HG03175 (cell line): ENCODE measurements at regions not wholly inside any gene's neighbourhood (a gene's known extent, or its start where the extent isn't known, plus 50 kb on each side); places are given as distances from the start of the nearest gene placed in this dataset.
"Not testable (repeated sequence)": the region's sequence is repeated elsewhere in the genome, so short reads cannot be mapped to it uniquely, and the experiment has no call there.

ENCODE experiments used
- ATAC-seq: cut with Tn5 transposase; IDR thresholded peaks from one replicate; pipeline ENCODE4 v1.9.1; 2021; ENCODE audit warnings: mild to moderate bottlenecking, moderate library complexity; ENCODE audit not compliant: unreplicated experiment

DNA sequence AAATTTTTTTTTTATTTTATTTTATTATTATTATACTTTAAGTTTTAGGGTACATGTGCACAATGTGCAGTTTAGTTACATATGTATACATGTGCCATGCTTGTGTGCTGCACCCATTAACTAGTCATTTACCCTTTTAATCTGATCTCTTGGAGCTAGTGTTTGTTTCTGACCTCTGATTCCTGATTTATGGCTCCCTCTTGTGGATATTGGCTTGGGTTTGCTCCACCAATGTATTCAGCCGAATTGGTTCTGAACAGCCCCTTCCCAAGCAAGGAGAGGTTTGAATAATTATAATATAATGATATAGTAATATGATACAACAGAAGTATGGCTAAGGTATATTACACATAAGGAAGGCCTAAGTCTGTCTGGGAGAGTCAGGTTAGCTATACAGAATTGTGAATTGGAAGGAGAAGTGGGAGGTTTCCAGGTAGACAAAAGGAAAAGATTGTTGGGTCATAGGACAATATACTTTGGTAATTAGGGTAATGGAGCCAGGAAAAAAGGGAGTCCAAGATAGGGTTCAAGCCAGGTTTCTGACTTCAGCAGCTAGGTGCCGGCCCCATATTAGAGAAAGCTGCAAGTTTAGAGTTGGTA lies 53.1 kb upstream of the HMCN1 start:
- ATAC-seq, result peak; percentile 48

DNA sequence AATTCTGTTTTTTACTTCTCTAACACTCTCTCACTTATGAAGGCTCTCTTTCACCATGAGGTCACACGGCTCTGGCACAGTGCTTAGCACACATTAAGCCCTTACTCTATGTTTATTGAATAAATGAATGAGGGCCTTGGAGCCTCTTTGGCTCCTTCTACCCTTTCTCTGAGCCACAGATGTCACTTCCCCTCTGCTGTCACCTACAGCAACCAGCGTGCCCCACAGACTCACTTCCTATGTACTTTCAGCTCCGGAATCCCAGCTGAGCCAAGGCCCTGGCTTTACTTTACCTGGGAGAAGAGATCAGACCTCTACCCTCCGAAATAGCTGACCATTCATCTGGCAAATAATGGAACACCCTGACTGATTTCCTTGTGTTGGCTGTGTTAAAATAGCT lies 53.7 kb upstream of the HMCN1 start:
- ATAC-seq, result no peak

DNA sequence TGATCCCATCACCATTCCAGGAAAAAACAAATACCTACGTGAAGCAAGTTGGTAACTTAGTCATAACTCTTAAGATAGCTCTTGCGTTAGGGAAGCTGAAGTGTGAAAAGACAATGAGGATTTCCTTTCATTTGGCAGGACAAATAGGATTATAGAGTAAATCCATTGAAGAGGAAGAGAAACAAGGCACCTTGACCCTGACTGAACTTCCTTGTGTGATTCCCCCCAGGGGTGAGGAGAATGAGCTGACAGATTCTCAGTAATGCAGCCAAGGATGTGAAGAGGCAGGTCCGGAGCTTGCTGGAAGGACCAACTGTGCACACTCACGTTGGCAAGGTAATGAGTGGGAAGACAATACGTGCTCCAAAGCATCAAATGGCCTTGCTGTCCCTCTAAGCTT lies 55.0 kb upstream of the HMCN1 start:
- no peak for ATAC-seq

DNA sequence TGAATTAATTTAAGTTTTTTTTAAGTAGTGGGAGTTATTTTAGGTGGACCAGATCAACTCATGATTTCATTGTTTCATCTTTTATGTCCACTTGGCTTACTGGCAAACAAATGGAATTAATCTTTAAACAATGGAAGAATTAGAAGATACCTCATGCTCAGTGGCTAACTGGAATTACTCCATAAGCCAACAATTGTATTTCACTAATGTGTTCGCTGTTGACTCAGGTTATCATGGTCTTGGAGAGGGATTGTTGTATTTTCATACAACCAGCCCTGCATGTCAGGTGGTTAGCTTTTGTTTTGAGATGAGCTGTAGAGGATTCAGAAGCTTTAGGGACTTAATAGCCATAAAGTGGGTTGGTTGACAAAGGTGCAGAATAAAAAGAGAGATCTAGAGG lies 57.2 kb upstream of the HMCN1 start:
- no peak for ATAC-seq

DNA sequence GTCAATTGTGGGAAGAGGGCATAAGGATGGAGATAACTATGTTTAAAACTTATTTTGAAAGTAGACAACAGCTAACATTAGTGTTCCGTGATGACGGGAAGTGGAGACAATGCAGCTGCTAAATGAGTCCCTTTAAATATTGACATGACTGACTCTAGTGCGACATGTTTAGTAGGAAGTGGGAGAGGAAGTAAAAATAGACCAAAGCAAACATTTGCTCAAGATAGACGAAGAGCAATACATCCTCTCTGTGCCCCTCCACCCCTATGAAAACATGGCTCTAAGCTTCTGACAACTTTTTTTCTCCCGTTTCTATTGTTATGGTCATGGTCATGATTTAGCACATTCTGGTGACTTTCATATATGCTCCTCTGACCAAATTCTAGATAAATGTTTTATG lies 60.0 kb upstream of the HMCN1 start:
- no peak for ATAC-seq

DNA sequence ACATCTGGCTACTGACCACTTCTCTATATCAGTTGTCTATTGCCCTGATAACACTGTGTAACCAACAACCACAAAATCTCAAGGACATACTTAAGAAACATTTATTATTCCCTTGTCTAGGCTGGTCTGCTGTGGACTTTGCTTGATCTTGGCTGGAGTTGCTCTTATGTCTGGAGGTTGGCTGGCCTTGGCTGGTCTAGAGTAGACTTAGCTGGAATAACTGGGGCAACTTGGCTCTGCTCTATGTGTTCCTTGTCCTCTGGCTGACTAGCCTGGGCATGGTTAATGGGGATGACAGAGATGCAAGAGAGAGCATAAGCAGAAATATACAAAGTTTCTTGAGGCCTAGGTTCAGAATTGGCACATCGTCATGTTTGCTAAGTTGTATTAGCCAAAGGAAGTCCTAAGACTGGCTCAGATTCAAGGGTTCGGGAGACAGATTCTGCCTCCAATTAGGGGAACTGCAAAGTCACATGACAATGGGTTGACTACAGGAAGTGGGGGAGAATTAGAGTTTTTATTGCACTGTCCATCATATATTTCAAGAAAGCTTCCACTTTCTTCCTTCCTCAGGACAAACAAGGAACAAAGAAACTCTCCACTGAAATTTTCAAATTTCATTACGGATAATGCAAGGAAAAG lies 61.4 kb upstream of the HMCN1 start:
- ATAC-seq, result no peak

DNA sequence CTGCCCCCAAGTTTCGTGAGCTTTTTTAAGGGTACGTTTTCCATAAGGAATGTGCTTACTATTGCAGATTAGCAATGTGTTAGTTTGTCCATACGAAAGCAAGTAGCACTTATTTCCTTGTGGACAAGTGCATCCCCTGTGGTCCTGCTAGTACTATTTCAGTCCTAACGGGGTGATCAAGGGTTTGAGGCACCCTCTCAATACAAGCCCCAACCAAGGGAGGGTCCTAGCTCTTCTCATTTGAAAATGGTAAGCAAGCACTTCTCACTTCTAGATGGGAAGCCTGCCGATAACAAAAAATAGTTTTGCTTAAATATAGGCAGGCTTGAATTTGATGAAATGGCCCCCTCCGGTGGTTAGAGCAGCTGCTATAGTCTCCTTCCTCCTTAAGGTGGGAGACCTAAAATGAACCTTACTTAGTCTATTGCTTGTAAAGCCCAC lies 64.0 kb upstream of the HMCN1 start:
- ATAC-seq, result no peak

DNA sequence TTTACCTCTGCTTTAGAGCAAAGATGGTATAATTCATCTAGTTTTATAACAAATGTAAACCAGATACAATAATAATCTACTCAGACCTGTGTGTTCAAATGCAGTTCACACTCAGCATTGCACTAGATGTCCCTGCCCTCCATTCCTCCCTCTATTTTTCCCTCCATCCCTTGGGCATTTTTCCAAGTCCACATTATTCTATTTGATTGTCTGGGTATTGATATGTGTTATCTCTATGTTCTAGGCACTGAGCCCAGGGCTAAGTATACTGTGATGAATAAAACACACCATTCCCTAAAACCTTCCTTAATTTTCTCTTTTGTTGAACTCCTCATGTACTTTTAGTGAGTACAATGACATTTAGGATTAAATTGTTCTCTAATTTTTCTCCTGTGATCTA lies 66.2 kb upstream of the HMCN1 start:
- ATAC-seq, result no peak

DNA sequence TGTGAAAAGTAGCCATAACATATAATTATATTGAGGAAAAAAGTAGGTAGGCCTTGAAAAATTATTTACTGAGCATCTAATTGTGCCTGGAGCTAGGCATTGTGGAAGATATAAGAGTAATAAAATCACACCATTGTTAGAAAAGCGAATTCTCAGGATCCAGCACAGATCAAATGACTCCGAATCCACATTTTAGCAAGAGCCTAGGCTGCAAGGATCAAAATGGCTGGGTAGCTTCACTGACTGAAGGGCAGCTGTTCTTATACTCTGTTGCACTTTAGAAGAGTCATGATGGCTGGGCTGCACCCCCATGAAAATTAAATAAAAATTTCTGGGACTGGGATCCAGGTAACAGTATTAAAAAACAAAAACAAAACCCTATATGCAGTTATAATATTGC lies 67.6 kb upstream of the HMCN1 start:
- ATAC-seq, result no peak

DNA sequence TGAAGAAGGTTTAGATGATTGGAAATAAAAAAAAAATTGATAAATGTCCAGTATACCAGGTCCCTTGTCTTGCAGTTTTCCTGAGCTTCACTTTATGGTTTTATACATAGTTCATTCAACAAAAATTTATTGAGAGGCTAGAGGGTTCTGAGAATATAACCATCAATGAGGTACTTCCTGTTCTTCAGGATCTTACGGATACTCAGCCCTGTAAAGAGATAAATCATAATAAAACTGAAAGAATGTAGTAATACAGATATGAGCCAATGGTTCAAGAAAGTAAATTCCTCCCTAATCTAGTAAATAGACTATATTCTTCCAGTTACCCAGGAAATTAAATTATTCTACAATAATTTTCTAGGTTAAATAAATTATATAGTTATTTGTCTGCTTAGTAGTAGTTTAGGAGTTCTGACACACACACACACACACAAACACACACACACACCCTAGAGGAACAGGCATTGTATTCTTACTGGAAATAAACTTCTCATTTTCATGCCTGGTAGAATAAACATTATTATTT lies 70.4 kb upstream of the HMCN1 start:
- no peak for ATAC-seq

DNA sequence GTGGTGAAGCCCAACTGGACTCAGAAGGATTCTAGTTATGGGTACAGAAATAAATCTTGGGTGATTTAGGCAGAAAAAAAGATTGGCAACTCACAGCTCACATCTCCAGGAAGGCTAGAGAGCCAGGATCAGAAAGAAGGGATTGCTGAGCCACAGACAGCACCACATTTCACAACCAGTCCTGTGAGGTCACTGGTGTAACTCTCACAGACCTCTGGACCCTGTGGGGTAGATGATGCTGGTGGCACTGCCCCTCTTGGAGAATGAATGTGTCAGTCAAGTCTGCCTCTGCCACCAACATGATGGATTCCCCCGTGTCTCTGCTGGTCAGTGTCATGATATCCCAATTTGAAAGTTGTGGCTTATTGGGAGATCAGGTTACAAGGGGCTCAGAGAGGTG lies 70.9 kb upstream of the HMCN1 start:
- no peak for ATAC-seq

DNA sequence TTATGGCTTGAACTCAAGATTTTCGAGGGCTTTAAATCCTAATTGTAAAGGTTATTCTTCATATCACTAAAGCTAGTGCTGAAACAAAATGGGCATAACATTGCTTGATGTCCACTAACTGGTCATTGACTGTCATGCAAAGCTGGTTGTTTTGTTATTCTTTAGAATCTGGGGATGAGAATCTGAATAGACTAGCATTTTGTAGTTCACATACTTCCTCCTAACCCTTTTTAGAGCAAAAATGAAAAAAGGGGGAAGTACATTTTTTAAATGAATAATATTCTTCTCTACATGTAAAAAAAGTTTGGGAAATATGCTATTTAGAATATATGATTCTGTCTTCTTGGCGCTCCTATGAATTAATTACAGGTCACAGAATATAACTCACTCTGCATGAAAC lies 72.2 kb upstream of the HMCN1 start:
- ATAC-seq, result no peak

DNA sequence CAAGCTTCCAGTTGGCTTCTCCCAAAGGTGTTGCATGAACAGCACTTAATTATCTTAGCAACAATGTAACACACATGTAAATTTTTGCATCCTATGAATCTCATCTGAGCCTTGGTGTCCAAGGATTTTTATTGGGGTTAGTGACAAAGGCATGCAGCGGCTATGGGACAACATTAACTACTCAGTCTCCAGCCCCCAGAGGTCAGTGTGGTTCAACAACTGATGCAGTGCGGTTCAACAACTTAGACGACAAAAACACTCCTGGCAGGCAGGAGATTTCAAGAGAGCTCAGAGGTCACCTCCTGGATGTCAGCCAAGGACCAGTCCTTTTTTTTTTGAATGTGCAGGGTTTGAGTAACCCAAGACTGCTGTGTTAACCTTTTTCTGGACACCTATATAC lies 77.5 kb upstream of the HMCN1 start:
- ATAC-seq, result no peak

DNA sequence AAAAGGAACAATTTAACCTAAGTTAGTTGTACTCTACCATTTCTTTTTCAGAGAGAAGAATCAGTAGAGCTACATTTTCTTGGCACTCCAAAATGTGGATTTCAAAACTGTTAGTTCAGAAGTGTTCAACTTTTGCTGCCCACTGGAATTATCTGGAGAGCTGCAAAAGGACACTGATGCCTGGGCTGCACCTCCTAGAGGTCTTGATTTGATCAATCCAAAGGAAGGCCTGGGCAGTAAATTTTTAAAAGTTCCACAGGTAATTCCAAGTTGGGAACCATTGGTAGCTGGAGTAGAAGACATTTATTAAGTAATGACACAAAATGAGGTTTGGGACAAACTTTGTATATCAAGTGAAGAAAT lies 79.3 kb upstream of the HMCN1 start:
- no peak for ATAC-seq

DNA sequence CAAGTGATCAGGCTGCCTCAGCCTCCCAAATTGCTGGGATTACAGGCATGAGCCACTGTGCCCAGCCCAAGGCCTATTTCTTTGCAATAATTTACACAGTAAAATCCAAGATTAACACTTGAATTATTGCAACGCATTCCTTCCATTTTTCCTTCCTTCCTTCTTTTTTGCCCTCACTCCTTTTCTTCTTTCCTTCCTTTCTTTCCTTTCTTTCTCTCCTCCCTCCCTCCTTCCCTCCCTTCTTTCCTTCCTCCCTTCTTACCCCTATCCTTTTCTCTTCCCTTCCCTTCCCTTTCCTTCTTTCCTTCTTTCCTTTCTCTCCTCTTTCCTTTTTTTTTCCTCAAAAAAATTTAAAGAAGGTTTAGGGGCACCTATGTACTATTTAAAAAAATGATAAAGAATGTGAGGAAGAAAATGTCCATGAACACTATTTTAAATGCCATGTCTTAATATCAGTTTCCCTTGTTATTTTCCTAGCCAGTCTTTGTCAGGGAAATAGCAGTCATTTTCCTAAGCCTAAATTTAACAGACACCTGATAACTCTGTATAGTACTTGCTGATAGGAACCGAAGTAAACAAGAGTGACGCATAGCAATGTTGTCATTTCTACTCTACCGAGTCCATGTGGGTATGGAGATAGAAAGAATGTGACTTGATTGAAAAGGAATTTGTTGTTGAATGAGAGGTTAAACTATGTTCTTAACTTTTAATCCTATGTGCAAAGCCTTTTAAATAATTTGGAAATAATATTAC lies 79.8 kb upstream of the HMCN1 start:
- ATAC-seq, result no peak

DNA sequence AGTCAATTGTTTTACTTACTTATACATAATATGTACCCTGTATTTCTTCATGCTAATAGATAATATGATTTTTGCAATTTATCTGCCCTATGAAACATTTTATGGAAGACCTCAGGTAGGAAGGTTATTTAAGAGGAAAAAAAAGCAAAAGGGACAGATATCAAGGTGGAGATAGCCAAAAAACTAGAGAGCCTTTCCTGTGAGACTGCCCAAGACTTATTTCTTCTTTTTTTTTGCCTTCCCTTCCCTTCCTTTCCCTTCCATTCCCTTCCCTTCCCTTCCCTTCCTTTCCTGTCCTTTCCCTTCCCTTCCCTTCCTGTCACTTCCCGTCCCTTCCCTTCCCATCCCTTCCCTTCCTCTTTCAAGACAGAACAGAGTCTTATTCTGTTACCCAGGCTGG lies 80.6 kb upstream of the HMCN1 start:
- no peak for ATAC-seq

DNA sequence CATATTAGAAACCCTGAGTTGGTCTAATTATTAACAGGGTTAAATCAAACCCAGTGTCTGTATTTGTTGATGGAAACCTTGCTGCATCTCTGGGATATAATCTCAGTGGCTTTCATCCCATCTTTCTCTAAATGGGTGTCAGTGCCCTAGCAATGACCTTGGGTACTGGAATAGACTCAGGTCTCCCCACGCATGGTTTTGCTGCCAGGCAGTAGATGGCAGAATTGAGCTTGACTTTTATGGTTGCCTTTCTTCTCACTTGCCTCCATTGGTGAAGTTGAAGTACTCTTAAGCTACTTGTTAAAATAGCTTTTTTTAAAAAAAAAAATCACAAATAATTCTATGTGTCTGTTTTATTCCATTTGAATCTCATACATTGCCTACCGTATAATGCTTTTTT lies 81.8 kb upstream of the HMCN1 start:
- no peak for ATAC-seq

DNA sequence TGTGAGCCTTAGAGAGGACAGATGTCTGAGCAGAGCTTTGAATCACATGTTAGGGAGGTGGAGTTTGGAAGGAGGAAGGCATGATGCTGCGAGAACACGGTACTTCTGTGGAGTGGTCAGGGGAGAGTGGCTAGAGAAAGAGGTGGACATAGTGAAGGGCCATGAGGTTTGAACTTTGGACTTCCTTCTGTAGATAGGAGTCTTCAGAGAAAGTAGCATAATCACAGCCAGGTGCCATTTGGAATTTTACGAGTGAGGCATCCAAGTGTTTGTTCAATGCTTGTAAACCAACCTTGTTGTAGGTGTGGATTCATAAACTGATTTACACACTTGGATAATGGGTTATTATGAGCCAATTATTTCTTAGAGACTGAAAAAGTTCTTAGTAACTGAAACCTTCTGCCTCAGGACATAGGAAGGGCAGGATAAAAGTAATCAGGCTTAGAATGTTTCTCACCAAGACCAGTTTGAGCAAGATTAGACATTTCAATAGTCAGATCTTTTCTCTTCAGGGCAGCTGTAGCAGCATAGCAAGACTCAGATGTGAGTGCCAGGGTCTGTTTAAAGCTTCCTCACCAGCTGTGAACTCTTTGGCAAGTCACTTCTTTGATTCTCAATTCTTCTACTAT lies 83.5 kb upstream of the HMCN1 start:
- no peak for ATAC-seq

DNA sequence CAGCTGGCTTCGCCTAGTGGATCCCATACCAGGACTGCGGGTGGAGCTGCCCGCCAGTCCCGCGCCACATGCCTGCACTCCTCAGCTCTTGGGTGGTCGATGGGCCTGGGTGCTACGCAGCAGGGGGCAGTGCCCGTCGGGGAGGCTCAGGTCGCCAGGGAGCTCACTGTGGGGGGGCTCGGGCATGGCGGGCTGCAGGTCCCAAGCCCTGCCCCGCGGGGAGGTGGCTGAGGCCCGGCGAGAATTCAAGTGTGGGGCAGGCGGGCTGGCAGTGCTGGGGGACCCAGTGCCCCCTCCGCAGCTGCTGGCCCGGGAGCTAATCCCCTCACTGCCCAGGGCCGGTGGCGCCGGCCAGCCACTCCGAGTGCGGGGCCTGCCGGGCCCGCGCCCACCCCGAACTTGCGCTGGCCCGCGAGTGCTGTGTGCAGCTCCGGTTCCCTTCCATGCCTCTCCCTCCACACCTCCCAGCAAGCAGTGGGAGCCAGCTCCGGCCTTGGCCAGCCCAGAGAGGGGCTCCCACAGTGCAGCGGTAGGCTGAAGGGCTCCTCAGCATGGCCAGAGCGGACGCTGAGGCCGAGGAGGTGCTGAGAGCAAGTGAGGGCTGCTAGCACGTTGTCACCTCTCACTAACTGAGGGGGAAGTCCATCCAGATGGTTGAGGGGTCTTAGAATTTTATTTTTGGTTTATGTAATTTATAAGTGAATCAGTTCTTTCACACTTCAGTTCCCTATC lies 85.2 kb upstream of the HMCN1 start:
- no peak for ATAC-seq

DNA sequence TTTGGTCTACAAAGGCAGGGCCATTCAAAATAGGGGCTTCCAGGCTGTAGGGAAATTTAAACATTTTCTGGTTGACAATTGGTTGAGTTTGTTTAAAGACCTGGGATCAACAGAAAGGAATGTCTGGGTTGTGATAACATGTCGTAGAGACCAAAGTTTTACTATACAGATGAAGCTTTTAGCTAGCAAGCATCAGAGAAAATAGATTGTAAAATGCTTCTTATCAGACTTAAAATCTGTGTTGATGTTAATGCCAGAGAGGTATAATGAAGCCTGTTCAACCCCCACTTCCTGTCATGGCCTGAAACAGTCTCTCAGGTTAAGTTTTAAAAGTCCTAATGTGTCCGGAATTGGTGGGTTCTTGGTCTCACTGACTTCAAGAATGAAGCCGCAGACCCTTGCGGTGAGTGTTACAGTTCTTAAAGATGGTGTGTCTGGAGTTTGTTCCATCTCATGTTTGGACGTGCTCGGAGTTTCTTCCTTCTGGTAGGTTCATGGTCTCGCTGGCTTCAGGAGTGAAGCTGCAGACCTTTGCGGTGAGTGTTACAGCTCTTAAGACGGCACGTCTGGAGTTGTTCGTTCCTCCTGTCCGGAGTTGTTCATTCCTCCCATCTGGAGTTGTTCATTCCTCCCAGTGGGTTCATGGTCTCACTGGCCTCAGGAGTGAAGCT lies 86.5 kb upstream of the HMCN1 start:
- ATAC-seq, result not testable (repeated sequence)
